SK-N-MC (cell line): ENCODE measurements at regions not wholly inside any gene's neighbourhood (a gene's known extent, or its start where the extent isn't known, plus 50 kb on each side); places are given as distances from the start of the nearest gene placed in this dataset.

Source experiments
- EZH2 ChIP-seq: fragments of 200-600 bp; sonication (generic); IDR thresholded peaks from one replicate; pipeline ENCODE4 v1.6.1; 2017; ENCODE audit warnings: antibody characterized with exemption
- POLR2AphosphoS5 ChIP-seq: IDR thresholded peaks from 2 replicates; pipeline ENCODE4 v1.6.1; 2012; ENCODE audit warnings: mild to moderate bottlenecking, low read depth, low read length, borderline replicate concordance

DNA sequence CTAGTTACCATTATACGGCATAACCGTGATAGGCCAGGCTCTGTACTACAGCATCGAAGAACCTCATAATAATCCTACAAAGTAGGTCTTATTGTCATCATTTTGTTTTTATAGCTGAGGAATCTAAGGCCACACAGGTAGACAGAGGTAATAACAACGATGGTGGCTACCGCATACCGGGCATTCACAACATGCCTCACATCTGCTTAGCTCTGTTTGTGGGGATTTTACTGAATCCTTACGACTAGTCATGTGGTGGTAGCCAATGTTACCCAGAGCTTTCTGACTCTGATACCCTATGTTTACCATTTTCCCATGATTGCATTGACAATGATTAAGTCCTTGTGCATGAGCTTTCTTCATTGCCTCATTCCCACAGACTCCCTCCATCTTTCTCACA lies 269.4 kb downstream of the TCF7L2 start:
- TF ChIP-seq POLR2AphosphoS5 (no peak), EZH2 (no peak)
